ENCODE measurements at regions not wholly inside any gene's neighbourhood (a gene's known extent, or its start where the extent isn't known, plus 50 kb on each side); places are given as distances from the start of the nearest gene placed in this dataset.
"Not testable (repeated sequence)": the region's sequence is repeated elsewhere in the genome, so short reads cannot be mapped to it uniquely, and the experiment has no call there.

DNA sequence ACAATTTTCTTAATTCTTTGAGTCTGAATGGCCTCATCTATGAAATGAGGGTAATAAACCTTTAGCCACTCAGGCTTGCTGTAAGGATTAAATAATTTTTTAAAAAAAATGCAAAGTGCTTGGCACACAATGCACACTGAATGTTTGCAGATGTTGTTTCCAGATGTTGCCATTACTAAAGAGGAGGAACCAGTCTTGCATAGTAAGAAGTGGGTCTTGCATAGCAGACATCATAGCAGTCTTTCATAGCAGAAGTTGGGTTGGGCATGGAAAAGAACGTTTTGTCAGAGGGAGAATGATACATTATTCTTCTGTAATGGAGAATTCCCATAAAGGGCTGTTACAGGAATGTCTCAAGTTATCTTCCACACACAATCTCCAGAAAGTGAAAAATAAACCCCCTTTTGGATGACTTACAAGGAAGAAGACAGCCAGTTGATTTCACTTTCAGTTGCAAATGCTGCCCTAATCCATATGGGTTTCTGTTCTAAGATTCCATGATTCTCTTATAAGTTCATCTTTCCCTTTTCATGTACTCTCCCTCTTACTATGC, 327.7 kb downstream of the SUCLG1 start:
- Histone ChIP-seq H3K27ac (no peak overlapping the region), H3K4me1 (no peaks in the 10 kb centered on the region), H3K36me3 (no peaks in the 10 kb centered on the region), H3K27me3 (no peaks in the 10 kb centered on the region), H3K4me3 (no peak overlapping the region), H3K9me3 (no peaks in the 10 kb centered on the region)
- TF ChIP-seq POLR2AphosphoS5 (IDR thresholded peaks at IDR 0.05), result no peak
- no peak for TF ChIP-seq POLR2A (IDR thresholded peaks at IDR 0.05)
- TF ChIP-seq EP300 (IDR thresholded peaks at IDR 0.05), result no peak
- TF ChIP-seq, protein P1, sequence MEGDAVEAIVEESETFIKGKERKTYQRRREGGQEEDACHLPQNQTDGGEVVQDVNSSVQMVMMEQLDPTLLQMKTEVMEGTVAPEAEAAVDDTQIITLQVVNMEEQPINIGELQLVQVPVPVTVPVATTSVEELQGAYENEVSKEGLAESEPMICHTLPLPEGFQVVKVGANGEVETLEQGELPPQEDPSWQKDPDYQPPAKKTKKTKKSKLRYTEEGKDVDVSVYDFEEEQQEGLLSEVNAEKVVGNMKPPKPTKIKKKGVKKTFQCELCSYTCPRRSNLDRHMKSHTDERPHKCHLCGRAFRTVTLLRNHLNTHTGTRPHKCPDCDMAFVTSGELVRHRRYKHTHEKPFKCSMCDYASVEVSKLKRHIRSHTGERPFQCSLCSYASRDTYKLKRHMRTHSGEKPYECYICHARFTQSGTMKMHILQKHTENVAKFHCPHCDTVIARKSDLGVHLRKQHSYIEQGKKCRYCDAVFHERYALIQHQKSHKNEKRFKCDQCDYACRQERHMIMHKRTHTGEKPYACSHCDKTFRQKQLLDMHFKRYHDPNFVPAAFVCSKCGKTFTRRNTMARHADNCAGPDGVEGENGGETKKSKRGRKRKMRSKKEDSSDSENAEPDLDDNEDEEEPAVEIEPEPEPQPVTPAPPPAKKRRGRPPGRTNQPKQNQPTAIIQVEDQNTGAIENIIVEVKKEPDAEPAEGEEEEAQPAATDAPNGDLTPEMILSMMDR (IDR thresholded peaks at IDR 0.05), result no peak
- DNase-seq (ENCODE audit: low spot score in 2 of 2), result no peak
- 40% methylated on average over 1 of the region's 1 CpG for WGBS

DNA sequence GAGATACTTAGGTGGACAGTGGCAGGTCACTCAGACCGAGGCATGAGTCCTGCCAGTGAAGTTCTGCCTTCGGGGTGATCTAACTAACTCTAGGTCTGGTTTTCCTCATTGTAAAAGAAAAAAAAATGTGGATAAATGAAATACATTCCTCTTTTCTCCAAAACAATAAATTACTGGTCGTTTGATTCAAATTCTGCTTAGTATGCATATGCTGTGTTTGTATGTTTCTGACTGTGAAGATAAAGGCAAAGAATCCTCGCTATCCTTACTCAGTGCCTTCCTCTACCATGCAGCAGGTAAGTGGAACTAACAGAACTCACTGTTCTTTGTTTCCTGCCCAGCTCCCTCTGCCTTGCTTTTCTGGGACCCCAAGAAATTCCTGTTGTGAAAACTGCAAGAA, 330.1 kb downstream of the SUCLG1 start:
- H3K4me3 ChIP-seq, result no peak overlapping the region
- TF ChIP-seq POLR2AphosphoS5 (IDR thresholded peaks at IDR 0.05) (no peak), EP300 (IDR thresholded peaks at IDR 0.05) (no peak), POLR2A (IDR thresholded peaks at IDR 0.05) (no peak)
- TF ChIP-seq, protein P1 (IDR thresholded peaks at IDR 0.05), result no peak

DNA sequence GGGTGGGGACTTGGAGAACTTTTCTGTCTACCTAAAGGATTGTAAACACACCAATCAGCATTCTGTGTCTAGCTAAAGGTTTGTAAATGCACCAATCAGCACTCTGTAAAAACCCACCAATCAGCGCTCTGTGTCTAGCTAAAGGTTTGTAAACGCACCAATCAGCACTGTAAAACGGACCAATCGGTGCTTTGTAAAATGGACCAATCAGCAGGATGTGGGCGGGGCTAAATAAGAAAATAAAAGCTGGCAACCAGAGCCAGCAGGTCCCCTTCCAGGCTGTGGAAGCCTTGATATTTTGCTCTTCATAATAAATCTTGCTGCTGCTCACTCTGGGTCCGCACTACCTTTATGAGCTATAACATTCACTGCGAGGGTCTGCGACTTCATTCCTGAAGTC, 331.3 kb downstream of the SUCLG1 start:
- DNase-seq (ENCODE audit: low spot score in 2 of 2); H3K27ac ChIP-seq; H3K9me3 ChIP-seq; H3K27me3 ChIP-seq; H3K36me3 ChIP-seq; H3K4me3 ChIP-seq; H3K4me1 ChIP-seq: not testable (repeated sequence)
- WGBS, result 80% methylated on average over 8 of the region's 8 CpGs

More for the DNA sequence above, 330.1 kb downstream of the SUCLG1 start:
- DNase-seq (ENCODE audit: low spot score in 2 of 2), result no peak
- Histone ChIP-seq H3K27me3 (no peaks in the 10 kb centered on the region), H3K9me3 (no peaks in the 10 kb centered on the region), H3K36me3 (no peaks in the 10 kb centered on the region), H3K4me1 (no peaks in the 10 kb centered on the region), H3K27ac (no peak overlapping the region)
- 52% methylated on average over 4 of the region's 4 CpGs for WGBS

DNA sequence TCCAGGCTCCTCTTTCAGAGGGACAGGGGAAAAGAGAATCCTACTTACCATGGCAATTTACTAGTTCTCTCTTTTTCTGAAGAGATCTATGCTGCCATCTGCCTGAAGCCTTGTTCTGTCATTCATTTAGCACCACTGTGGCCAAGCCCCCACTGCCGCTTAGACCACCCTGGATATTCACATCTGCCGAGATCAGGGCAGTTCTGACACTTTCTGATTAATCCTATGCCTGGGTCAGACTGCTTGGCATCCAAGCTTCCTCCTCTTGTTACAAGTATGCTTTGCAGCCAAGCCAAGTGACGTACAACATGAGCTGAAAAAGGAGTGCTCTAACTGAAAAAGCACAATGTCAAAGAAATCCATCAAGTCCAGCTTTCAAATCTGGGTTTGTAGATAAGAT, 332.6 kb downstream of the SUCLG1 start:
- DNase-seq (ENCODE audit: low spot score in 2 of 2), result no peak
- Histone ChIP-seq H3K4me1 (no peaks in the 10 kb centered on the region), H3K4me3 (no peak overlapping the region), H3K27ac (no peak overlapping the region), H3K9me3 (no peaks in the 10 kb centered on the region), H3K27me3 (no peaks in the 10 kb centered on the region), H3K36me3 (no peaks in the 10 kb centered on the region)
- TF ChIP-seq POLR2A (IDR thresholded peaks at IDR 0.05) (no peak), POLR2AphosphoS5 (IDR thresholded peaks at IDR 0.05) (no peak), EP300 (IDR thresholded peaks at IDR 0.05) (no peak)
- TF ChIP-seq, protein P1 (IDR thresholded peaks at IDR 0.05), result no peak
- WGBS, result 30% methylated on average over 3 of the region's 3 CpGs

DNA sequence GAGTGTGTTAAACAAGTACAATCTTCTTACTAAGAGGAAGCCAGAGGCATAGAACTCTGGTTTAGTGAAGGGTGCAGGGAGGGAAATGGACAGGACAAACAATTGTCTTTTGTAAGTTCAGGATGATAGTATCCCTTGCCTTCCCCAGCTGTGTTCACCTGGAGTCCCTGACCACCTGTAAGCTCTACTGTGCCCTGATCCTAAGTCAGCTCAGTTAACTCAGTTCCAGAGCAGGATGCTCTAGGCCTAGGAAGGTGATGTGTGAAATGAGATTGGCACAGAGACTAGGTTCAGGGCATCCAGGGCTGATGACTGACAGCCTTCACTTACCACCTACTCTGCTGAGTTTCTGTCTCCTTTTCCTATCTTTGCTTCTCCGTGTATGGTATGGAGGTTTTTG, 333.0 kb downstream of the SUCLG1 start:
- H3K9me3 ChIP-seq, result no peaks in the 10 kb centered on the region
- WGBS, result 50% methylated on average over 1 of the region's 1 CpG
- H3K36me3 ChIP-seq, result no peaks in the 10 kb centered on the region
- H3K27ac ChIP-seq, result no peak overlapping the region
- no peak for DNase-seq (ENCODE audit: low spot score in 2 of 2)
- H3K27me3 ChIP-seq, result no peaks in the 10 kb centered on the region
- H3K4me3 ChIP-seq, result no peak overlapping the region
- no peaks in the 10 kb centered on the region for H3K4me1 ChIP-seq
- TF ChIP-seq, protein P1 (IDR thresholded peaks at IDR 0.05), result no peak
- TF ChIP-seq EP300 (IDR thresholded peaks at IDR 0.05), result no peak
- no peak for TF ChIP-seq POLR2A (IDR thresholded peaks at IDR 0.05)
- TF ChIP-seq POLR2AphosphoS5 (IDR thresholded peaks at IDR 0.05), result no peak

DNA sequence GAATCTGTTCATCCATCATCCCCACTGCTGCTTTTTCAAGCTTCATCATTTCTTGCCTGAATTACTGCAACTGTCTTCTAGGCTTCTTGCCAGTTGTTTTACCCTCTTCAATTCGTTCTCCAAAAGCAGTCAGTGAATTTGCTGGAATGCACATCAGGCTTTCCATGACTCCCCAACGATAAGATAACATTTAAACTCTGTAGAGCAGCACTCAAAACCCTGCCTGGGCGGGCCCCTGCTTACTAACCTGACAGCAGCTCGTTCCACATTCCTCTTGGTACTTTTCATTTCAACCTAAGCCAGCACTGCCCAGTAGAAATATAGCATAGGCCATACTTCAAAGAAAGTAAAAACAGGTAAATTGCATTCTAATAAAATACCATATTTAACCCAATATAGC, 342.9 kb downstream of the SUCLG1 start:
- TF ChIP-seq, protein P1 (IDR thresholded peaks at IDR 0.05), result no peak
- TF ChIP-seq POLR2A (IDR thresholded peaks at IDR 0.05), result no peak
- TF ChIP-seq POLR2AphosphoS5 (IDR thresholded peaks at IDR 0.05), result no peak
- TF ChIP-seq EP300 (IDR thresholded peaks at IDR 0.05), result no peak
- WGBS, result 32% methylated on average over 4 of the region's 4 CpGs
- H3K4me1 ChIP-seq, result no peaks in the 10 kb centered on the region
- no peaks in the 10 kb centered on the region for H3K36me3 ChIP-seq
- no peak overlapping the region for H3K4me3 ChIP-seq
- no peaks in the 10 kb centered on the region for H3K27me3 ChIP-seq
- no peaks in the 10 kb centered on the region for H3K9me3 ChIP-seq
- DNase-seq (ENCODE audit: low spot score in 2 of 2), result no peak
- H3K27ac ChIP-seq, result no peak overlapping the region
